RCC 7860 (cell line): ENCODE measurements at regions not wholly inside any gene's neighbourhood (a gene's known extent, or its start where the extent isn't known, plus 50 kb on each side); places are given as distances from the start of the nearest gene placed in this dataset.
"Not testable (repeated sequence)": the region's sequence is repeated elsewhere in the genome, so short reads cannot be mapped to it uniquely, and the experiment has no call there.

Source experiments
- DNase-seq: peaks from one replicate; pipeline ENCODE4 v3.0.0-alpha.2; 2015; ENCODE audit warnings: low spot score
- FAIRE-seq: peaks from 2 replicates; lab custom pipeline; 2012; peaks lifted over from hg19 to GRCh38; lab: Jason Lieb, UNC

DNA sequence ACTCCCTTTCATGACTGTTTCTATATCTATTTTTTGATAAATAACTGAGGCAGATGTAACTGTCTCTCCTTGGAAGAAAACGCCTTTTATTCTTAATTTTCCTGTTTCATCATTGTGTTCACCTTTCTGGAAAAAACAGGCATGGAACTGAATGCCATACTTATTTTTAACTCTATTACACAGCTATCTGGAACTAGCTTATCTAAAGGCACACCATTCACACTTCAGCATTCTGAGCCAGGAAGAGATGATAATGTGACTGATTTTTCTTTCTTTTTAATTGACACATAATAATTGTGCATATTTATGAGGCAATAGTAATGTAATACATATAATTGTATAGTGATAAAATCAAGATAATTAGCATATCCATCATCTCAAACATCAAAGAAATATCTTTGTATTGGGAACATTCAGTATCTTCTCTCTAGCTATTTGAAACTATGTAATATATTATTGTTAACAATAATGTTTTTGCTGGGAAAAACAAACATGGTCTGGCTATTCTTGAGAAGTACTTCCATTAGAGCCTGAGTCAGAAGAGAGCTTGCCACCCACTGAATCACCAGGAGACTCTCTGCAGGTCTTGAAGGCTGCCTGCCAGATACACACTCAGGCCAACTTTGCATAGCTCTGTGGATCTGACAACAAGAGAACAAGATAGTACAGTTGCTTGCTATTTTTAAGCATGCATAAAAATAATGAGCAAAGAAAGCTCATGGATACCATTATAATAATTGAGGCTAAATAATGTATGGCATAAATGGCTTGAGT lies 501.0 kb upstream of the EDIL3 start:
- FAIRE-seq, result no peak
- no peak for DNase-seq

DNA sequence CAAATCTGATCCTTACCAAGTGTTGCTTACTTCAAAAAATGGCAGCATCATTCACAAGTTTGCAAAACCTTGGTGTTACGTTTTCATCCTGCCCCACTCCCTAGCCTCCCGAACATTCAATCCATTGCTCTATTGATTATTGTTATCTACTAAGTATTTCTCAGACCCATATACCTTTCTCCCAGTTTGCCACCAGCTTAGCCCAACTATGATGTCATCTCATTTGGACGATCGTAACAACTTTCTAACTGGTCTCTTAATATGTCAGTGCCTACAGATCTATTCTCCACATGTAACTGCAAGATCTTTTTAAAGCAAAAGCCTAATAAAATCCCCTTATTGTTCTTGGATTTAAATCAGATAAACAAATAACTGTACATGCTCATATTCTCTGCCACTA lies 497.1 kb upstream of the EDIL3 start:
- DNase-seq (no peak), FAIRE-seq (no peak)

DNA sequence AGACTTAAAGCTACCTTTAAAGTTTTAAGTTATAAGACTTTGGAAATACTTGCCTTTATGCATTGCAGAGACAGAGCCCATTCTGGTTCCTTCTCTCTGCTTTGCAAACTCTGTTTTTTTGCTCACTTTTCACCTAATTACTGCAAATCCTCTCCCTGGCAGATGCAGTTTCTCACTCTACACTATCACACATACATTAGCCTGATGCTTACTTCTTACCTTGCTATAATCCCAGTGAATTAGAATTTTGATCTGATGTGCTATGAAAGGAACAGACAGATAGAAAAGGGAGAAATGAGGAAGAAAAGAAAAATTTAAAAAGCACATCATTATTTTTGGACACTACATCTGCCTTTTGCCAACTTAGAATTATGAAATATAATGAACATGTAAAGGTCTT lies 489.5 kb upstream of the EDIL3 start:
- no peak for FAIRE-seq

DNA sequence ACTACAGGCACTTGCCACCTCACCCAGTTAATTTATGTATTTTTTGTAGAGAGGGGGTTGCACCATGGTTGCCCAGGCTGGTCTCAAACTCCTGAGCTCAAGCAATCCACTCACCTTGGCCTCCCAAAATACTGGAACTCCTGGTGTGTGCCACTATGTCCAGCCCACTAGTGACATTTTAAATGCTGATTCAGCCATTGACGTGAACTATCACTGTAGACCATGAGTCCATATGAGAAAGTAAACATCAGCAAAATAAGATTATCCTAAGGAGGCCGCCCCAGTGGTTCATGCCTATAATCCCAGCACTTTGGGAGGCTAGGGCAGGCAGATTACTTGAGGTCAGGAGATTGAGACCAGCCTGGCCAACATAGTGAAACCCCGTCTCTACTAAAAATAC lies 488.1 kb upstream of the EDIL3 start:
- no peak for DNase-seq
- FAIRE-seq, result no peak

More for the DNA sequence above, 489.5 kb upstream of the EDIL3 start:
- DNase-seq, result no peak

DNA sequence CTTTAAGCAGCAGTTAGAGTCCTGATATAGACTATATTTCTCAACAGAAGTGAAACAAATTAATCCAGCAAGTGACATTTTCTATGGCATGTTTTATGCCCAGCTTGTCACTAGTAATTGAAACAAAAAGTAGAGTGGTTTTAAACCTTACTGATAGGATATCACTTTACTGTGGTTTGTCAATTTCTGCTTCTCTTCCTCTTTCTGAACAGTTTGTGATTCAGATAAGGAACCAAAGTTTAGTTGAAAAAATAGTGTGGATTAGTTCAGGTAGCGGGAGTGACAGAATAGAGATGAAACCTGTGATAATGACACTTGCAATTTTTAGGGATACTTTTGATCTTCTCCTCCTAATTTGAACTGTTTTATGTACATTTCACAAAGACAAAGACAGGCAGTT lies 485.7 kb upstream of the EDIL3 start:
- DNase-seq, result no peak
- FAIRE-seq, result no peak

DNA sequence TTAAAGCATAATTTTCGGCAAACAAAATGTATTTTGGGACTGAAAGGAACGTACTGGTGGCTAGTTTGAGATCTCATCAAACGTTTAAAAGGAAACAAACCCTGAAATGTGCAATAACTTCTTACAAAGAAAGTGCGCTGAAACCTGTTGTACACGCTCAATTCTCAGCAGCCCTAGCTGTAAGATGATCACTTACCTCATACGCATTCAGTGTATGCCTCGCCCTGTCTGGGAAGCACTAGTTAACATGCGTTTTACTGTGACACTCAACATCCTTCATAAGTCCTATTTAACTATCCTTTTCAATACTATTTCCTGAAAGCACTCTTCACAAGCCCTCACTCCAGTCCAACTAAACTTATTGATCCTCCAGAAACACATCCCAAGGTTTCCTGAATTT lies 485.0 kb upstream of the EDIL3 start:
- no peak for FAIRE-seq
- no peak for DNase-seq

DNA sequence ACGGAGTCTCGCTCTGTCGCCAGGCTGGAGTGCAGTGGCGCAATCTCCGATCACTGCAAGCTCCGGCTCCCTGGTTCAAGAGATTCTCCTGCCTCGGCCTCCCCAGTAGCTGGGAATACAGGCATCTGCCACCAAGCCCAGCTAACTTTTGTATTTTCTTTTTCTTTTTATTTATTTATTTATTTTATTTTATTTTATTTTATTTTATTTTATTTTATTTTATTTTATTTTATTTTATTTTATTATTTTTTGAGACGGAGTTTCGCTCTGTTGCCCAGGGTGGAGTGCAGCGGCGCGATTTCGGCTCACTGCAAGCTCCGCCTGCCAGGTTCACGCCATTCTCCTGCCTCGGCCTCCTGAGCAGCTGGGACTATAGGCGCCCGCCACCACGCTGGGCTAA lies 479.3 kb upstream of the EDIL3 start:
- not testable (repeated sequence) for FAIRE-seq, DNase-seq

DNA sequence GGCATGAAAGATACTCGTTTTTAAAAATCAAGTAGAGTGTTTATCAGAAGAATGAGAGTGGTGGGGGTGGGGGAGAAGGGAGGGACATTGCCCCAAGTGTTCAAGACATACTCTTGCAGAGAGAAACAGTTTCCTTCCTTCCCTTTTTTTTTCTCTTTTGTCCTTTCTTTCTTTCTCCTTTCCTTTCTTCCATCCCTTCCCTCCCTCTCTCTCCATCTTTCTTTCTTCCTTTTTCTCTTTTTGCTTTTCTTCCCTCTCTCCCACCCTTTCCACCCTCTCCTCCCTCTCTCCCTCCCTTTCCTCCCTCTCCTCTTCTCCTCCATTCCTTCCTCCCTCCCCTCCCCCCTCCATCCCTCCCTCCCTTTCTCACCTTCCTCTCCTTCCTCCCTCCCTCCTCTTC lies 478.3 kb upstream of the EDIL3 start:
- DNase-seq (no peak), FAIRE-seq (no peak)

DNA sequence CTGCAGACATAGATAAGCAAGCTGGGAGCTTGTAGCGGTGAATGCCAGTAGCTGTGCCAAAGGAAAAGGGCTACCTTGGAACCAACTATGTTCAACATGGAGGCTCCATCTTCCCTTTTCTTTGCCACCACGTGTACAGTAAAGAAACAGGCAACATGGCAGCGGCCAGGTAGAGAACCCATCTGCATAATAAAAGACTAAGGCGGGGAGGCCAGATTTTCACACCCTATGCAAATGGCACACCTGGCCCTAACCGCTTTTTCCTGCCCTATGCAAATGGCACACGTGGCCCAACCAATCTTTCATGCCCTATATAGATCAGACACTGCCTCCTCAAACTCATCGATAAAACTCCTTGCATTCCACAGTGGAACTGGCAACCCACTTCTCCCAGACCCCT lies 477.5 kb upstream of the EDIL3 start:
- DNase-seq (no peak), FAIRE-seq (no peak)

DNA sequence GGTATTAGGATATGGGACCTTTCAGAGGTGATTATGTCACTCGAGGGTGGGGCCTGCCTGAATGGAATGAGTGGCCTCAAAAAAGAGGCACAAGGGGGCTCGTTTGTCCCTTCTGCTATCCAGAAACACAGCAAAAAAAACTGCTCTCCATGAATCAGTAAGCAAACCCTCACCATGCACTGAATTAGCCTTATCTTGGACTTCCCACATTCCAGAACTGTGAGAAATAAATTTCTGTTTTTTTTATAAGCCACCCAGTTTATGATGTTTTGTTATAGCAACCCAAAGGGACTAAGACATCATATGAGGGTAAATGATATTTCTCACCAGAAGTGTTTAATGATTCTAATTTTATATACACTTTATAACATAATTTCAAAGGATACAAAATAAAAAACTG lies 476.6 kb upstream of the EDIL3 start:
- no peak for DNase-seq
- no peak for FAIRE-seq

DNA sequence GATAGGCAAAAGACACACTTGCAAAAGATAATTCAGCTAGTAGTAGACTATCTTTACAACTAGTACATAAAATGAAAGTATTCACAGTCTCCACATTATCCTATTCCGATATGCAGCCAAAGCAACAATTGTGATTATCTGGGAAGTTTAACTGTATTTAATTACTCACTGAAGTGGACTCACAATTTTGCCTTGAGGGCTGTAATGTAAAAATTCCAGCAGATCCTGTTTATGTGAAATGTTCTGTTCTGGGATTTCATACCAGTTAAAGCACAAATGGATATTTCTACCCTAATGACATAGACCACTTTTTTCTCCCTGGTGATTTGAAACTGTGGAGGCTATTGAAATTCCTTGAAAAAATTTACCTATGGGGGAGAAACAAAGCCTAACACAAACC lies 474.4 kb upstream of the EDIL3 start:
- DNase-seq (no peak), FAIRE-seq (no peak)

DNA sequence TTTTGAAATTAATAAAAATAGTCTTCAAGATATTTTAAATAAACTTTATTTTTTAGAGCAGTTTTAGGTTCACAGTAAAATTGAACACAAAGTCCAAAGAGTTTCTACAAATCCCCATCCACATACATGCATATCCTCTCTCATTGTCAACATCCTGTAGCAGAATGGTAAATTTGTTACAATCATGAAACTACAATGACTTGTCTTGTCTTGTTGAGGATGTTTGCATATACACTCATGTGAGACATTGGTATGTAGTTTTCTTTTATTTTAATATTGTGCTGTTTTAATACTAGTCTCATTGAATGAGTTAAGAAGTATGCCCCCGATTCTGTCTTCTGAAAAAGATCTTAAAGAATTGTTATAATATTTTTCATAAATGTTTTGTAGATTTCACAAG lies 447.0 kb upstream of the EDIL3 start:
- FAIRE-seq (no peak), DNase-seq (no peak)

DNA sequence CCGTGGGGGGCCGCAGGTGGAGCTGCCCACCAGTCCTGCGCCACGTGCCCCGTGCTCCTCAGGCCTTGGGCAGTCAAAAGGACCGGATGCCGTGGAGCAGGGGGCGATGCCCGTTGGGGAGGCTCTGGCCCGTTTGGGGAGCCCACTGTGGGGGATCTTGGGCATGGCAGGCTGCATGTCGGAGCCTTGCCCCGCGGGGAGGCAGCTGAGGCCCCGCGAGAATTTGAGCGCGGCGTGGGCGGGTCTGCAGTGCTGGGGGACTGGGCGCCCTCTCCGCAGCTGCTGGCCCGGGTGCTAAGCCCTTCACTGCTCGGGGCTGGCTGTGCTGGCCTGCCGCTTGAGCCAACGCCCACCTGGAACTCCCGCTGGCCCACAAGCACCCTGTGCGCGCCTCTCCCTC lies 445.6 kb upstream of the EDIL3 start:
- DNase-seq (no peak), FAIRE-seq (no peak)

DNA sequence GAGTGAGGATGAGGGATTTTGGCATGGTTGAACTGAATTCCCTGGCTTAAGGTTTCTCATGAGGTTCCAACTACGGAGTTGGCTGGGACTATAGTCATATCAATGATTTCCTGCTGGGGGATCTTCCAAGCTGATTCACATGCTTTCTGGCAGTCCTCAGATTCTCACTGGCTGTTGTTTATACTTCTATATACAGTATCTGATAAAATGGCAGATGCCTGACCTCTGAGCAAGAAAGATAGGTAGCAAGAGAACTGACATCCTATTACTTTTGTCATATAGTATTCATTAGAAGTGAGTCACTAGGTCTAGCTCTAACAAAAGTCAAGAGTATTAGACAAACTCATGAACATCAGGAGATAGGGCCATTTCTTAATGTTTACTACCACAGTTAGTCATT lies 440.9 kb upstream of the EDIL3 start:
- DNase-seq (no peak), FAIRE-seq (no peak)

DNA sequence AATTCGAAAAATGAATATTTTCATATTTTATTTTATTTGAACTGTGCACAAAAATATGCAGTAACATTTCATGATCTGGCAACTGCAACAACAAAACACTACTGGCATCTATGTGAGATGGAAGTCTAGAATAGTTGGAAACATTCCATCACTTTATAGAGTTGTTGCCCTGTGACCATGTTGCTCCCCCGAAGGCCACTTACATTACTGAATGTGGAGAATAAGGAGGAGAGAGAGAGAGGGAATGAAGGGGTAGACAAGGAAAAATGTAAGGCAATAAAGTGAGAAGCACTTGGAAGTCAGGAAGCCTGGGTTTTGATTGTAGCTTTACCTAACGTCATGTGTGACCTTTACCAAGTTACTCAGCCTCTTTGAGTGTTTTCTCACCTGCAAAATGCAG lies 437.2 kb upstream of the EDIL3 start:
- DNase-seq, result no peak
- FAIRE-seq, result no peak

DNA sequence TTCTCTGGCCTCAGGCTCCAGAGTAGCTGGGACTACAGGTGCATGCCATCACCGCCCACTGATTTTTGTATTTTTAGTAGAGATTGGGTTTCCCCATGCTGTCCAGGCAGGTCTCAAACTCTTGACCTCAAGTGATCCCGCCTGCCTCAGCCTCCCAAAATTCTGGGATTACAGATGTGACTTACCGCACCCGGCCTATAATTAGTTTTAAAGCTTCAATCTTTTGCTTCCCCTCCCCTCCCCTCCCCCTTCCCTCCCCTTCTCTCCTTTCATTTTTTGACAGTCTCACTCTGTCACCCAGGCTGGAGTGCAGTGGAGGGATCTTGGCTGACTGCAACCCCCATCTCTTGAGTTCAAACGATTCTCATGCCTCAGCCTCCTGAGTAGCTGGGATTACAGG lies 433.3 kb upstream of the EDIL3 start:
- FAIRE-seq, result no peak
- DNase-seq, result no peak

DNA sequence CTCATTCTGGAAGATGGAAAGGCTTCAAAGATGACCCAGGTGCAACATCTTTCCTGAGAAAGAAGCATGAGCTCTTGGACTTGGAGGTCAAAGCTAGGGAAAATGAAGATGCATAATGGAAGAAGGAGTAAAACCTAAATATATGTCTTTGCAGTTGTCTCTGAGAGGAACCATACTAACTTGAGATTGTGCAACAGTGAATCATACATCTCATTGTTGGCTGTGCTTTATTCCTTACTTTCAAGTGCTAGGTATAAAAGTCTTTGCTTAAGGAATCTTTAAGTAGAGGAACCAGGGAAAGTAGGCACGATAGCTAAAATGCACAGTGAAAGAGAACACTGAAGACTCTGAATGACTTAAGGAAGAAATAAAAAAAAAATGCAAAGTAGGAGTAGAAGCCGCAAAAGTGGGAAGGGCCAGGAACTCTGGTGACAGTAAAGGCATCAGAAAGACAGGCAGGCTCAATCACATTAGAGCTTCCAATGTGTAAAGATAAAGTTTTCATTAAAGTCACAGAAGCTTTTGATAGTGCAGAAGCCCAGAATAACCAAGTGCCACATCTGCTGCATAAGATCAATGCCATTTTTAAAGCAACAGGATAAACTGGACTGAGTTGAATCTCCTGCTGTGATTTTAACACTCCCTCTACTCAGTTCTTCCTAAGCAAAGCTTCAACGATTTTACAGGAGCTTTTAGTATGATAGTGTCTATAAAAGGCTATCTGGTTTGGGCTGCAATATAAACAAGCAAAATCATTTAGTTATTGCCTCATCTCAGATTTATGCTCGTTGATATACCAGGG lies 432.3 kb upstream of the EDIL3 start:
- FAIRE-seq (no peak), DNase-seq (no peak)

DNA sequence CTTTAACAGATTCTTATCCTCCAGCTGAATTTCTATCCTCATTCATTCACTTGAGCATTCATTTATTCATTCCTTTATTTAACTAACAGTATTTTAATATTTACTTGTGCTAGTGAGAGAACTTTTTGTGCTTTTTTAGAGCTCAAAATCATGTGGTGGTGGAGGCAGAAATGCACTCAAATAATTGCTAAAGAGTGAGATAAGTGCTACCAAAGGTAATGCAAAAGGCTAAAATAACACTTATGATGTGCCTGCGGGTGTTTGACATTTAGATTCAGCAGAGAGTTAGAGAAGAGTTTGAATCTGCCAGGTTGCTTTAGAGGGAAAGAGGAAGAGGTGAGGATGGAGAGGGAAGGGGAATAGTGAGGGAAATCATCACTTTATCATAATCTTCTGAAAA lies 431.5 kb upstream of the EDIL3 start:
- FAIRE-seq (no peak), DNase-seq (no peak)

DNA sequence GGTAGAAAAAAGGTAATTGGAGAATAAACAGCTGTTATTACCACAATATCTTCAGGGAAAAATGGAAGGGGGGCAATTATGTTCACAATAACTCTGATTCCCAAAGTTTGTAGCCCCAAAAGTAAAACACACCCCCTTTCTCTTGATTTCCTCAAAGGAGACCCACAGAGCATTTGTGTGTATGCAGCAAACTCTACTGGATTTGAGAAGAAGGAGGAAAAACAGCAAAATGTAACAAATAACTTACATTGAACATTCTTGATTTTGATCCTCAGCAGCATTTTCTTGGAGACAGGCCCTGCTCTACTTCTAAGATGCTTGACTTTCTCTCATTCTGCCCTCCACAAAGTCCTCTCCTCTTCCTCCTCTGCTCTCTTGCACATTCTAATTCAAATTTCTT lies 420.8 kb upstream of the EDIL3 start:
- DNase-seq (no peak), FAIRE-seq (no peak)

DNA sequence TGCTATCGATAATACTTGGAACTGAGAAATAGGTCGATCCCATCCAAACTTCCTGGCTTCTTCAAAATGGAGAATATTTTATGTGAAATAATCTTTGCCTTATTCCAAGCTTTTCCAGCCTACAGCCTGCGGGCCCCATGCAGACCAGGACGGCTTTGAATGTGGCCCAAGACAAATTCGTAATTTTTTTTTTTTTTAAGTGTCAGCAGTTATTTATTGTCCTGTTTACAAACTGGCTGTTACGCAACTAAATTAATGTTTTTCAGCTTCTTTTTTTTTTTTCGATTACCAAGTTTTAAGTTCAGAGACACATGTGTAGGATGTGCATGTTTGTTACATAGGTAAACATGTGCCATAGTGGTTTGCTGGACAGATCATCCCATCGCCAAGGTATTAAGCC lies 411.7 kb upstream of the EDIL3 start:
- DNase-seq (no peak), FAIRE-seq (no peak)

DNA sequence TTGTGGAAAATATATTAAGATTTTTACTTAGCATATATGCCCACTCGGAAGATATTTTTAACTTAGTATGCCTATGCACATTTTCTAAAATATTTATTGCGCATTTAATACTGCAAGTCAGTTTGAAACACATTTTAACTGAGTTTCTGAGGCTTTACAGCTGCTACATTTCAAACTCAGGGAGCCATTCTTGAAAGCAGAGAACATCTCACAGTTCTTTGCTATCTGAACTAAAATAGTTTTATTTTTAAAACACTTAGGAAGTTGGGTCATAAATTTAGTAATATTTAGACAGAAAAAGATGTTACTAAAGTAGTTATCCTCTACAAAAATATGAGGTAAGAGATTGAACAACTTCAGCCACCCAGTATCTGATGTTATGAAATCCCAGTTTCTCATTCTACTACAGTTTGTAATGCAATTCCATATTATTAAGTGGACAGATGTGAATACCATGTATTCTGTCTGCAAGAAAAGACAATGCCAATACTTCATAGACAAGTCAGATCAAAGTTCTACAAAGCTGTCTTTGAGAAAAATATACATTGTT lies 409.9 kb upstream of the EDIL3 start:
- DNase-seq, result no peak
- FAIRE-seq, result no peak

DNA sequence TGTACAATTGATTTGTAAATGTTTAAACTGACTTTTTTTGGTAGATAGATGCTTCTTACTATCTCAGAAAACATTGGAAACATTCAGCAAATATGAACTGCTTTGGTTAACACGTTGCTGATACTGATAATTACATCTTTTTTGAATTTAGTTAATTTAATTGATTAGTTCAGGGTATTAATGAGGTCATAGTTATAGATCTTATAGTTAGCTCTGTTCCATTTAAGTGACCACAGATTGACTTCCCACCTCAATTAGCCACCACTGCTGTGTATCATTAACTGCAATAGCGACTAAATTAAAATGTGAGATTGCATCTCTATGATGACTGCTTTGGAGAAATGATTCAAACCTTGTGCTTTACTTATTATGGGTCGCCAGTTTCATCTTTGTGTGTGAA lies 407.1 kb upstream of the EDIL3 start:
- DNase-seq, result no peak
- FAIRE-seq, result no peak
